H1 (cell line): ENCODE measurements at regions not wholly inside any gene's neighbourhood (a gene's known extent, or its start where the extent isn't known, plus 50 kb on each side); places are given as distances from the start of the nearest gene placed in this dataset.

ENCODE experiments used
- CTCF ChIA-PET: fragments of 300-600 bp; sonication (Branson Sonifier 250); formaldehyde crosslinking; loops from one replicate; lab custom pipeline; 2021; ENCODE audit not compliant: partially characterized antibody; lab: Charles Lee
- POLR2A ChIA-PET: fragments of 300-600 bp; sonication (Branson Sonifier 250); formaldehyde crosslinking; loops from one replicate; lab custom pipeline; 2021; ENCODE audit warnings: inconsistent platforms; ENCODE audit not compliant: partially characterized antibody; lab: Charles Lee
- DNase-seq, 2 experiments: peaks; one replicate each; pipeline versions ENCODE4 v3.0.0 to v3.0.0-alpha.2; 2010 to 2022; ENCODE audit warnings: low spot score in 2 of 2, low read depth in 1 of 2, mixed read lengths in 1 of 2
- FAIRE-seq: peaks from 2 replicates; lab custom pipeline; 2011; peaks lifted over from hg19 to GRCh38; lab: Jason Lieb, UNC
- H2AFZ ChIP-seq: 2 replicates; pipeline ENCODE4 v1.8.1; 2012; ENCODE audit warnings: low read length, inconsistent platforms
- H2AK5ac ChIP-seq: 2 replicates; pipeline ENCODE4 v1.6.1; 2013; ENCODE audit warnings: low read depth, low read length
- H2BK120ac ChIP-seq: replicated peaks from 2 replicates; pipeline ENCODE3; 2013; ENCODE audit warnings: low read depth, low read length, inconsistent platforms
- H2BK12ac ChIP-seq: 2 replicates; pipeline ENCODE4 v1.6.1; 2013; ENCODE audit warnings: low read depth, low read length
- H2BK15ac ChIP-seq: 2 replicates; pipeline ENCODE4 v1.6.1; 2013; ENCODE audit warnings: low read length
- H2BK20ac ChIP-seq: 2 replicates; pipeline ENCODE4 v1.6.1; 2013; ENCODE audit warnings: low read length
- H2BK5ac ChIP-seq: 2 replicates; pipeline ENCODE4 v1.6.1; 2013; ENCODE audit warnings: low read depth, low read length
- H3K14ac ChIP-seq: 2 replicates; pipeline ENCODE4 v1.6.1; 2013; ENCODE audit warnings: inconsistent platforms; ENCODE audit not compliant: insufficient read length
- H3K18ac ChIP-seq: 2 replicates; pipeline ENCODE4 v1.6.1; 2013; ENCODE audit warnings: low read length; ENCODE audit errors: extremely low read depth
- H3K23ac ChIP-seq: 2 replicates; pipeline ENCODE4 v1.6.1; 2013; ENCODE audit warnings: inconsistent platforms; ENCODE audit not compliant: insufficient read length
- H3K23me2 ChIP-seq: 2 replicates; pipeline ENCODE4 v1.6.1; 2013; ENCODE audit warnings: low read depth, low read length
- H3K27ac ChIP-seq: 2 replicates; pipeline ENCODE4 v1.6.1; 2011; ENCODE audit warnings: low read depth, low read length, inconsistent platforms
- H3K27me3 ChIP-seq, 4 experiments: replicated peaks in 1 of 4; 1 replicate in 1 of 4; 2 replicates in 3 of 4; pipeline versions ENCODE4 v1.6.1 to v1.8.1; 2011 to 2013; ENCODE audit warnings: low read length in 3 of 4, mild to moderate bottlenecking in 3 of 4, inconsistent platforms in 2 of 4, mixed read lengths in 2 of 4, moderate library complexity in 1 of 4; ENCODE audit not compliant: control insufficient read depth in 3 of 4, insufficient read depth in 3 of 4; ENCODE audit errors: extremely low read depth in 1 of 4
- H3K36me3 ChIP-seq, 4 experiments: 2 replicates each; pipeline versions ENCODE4 v1.6.1 to v1.8.1; 2011 to 2013; ENCODE audit warnings: mild to moderate bottlenecking in 4 of 4, low read length in 3 of 4, moderate library complexity in 2 of 4, control low read depth in 1 of 4, inconsistent platforms in 1 of 4; ENCODE audit not compliant: insufficient read depth in 4 of 4, control insufficient read depth in 2 of 4
- H3K4ac ChIP-seq: replicated peaks from 2 replicates; pipeline ENCODE3; 2013; ENCODE audit warnings: low read length, low read depth, mixed read lengths, inconsistent platforms; ENCODE audit not compliant: insufficient read length
- H3K4me1 ChIP-seq, 4 experiments: replicated peaks in 1 of 4; 1 replicate in 1 of 4; 2 replicates in 3 of 4; pipeline versions ENCODE4 v1.6.1 to v1.8.1; 2011 to 2013; ENCODE audit warnings: low read length in 3 of 4, inconsistent platforms in 2 of 4, mixed read lengths in 1 of 4; ENCODE audit not compliant: insufficient read depth in 4 of 4, control insufficient read depth in 3 of 4
- H3K4me2 ChIP-seq, 2 experiments: 2 replicates each; pipeline versions ENCODE4 v1.6.1 to v1.8.1; 2011 to 2013; ENCODE audit warnings: low read depth in 2 of 2, low read length in 2 of 2, control low read depth in 1 of 2, inconsistent platforms in 1 of 2, mild to moderate bottlenecking in 1 of 2; ENCODE audit not compliant: insufficient read depth in 1 of 2
- H3K4me3 ChIP-seq, 4 experiments: fragments of 200-600, 300-600 bp in 1 of 4; sonication (generic), shearing (Covaris generic), sonication (Bioruptor Twin) in 1 of 4; 2 replicates each; pipeline versions ENCODE4 v1.5.1 to v1.8.1; 2011 to 2016; ENCODE audit warnings: low read length in 4 of 4, low read depth in 3 of 4, control low read depth in 2 of 4, inconsistent platforms in 2 of 4, mild to moderate bottlenecking in 2 of 4, mixed read lengths in 1 of 4, moderate library complexity in 1 of 4; ENCODE audit not compliant: insufficient read depth in 2 of 4; ENCODE audit errors: extremely low read depth in 1 of 4
- H3K56ac ChIP-seq: replicated peaks from 2 replicates; pipeline ENCODE3; 2013; ENCODE audit warnings: low read depth, mild to moderate bottlenecking, mixed read lengths, low read length, inconsistent platforms; ENCODE audit not compliant: insufficient read length
- H3K79me1 ChIP-seq: 2 replicates; pipeline ENCODE4 v1.6.1; 2013; ENCODE audit warnings: low read depth, low read length, control low read depth
- H3K79me2 ChIP-seq, 2 experiments: 2 replicates each; pipeline versions ENCODE4 v1.6.1 to v1.8.1; 2012 to 2013; ENCODE audit warnings: low read length in 2 of 2, mild to moderate bottlenecking in 2 of 2, inconsistent platforms in 1 of 2; ENCODE audit not compliant: insufficient read depth in 2 of 2, control insufficient read depth in 1 of 2
- H3K9ac ChIP-seq, 4 experiments: replicated peaks in 1 of 4; 1 replicate in 1 of 4; 2 replicates in 3 of 4; pipeline versions ENCODE4 v1.6.1 to v1.8.1; 2011 to 2013; ENCODE audit warnings: low read depth in 3 of 4, low read length in 3 of 4, control low read depth in 2 of 4, mild to moderate bottlenecking in 2 of 4, moderate library complexity in 2 of 4, inconsistent platforms in 1 of 4; ENCODE audit errors: extremely low read depth in 1 of 4
- H3K9me3 ChIP-seq, 2 experiments: 2 replicates each; pipeline versions ENCODE4 v1.6.1 to v1.8.1; 2012 to 2013; ENCODE audit warnings: mild to moderate bottlenecking in 2 of 2, moderate library complexity in 2 of 2, control low read depth in 1 of 2, inconsistent platforms in 1 of 2, low read depth in 1 of 2, low read length in 1 of 2, mixed read lengths in 1 of 2; ENCODE audit not compliant: insufficient read depth in 2 of 2
- H4K20me1 ChIP-seq, 2 experiments: replicated peaks in 1 of 2; 2 replicates each; pipeline versions ENCODE3 to v1.8.1; 2011 to 2013; ENCODE audit warnings: inconsistent platforms in 2 of 2, low read length in 2 of 2, mild to moderate bottlenecking in 1 of 2; ENCODE audit not compliant: insufficient read depth in 2 of 2, control insufficient read depth in 1 of 2
- H4K5ac ChIP-seq: 2 replicates; pipeline ENCODE4 v1.6.1; 2013; ENCODE audit warnings: low read length, low read depth, mixed read lengths, inconsistent platforms; ENCODE audit not compliant: insufficient read length
- H4K8ac ChIP-seq: 2 replicates; pipeline ENCODE4 v1.8.0; 2013; ENCODE audit warnings: mild to moderate bottlenecking, moderate library complexity, low read length, inconsistent platforms; ENCODE audit not compliant: insufficient read depth; ENCODE audit errors: extremely low read depth
- H4K91ac ChIP-seq: replicated peaks from 2 replicates; pipeline ENCODE3; 2013; ENCODE audit warnings: low read length, mixed read lengths, inconsistent platforms; ENCODE audit not compliant: insufficient read length
- CTCF ChIP-seq, 3 experiments: IDR thresholded peaks; 1 replicate in 2 of 3; 2 replicates in 1 of 3; pipeline versions ENCODE4 v1.5.1 to v1.6.1; 2011; ENCODE audit warnings: low read length in 3 of 3, mild to moderate bottlenecking in 3 of 3, inconsistent platforms in 2 of 3, low read depth in 1 of 3, moderate library complexity in 1 of 3; ENCODE audit not compliant: insufficient read depth in 1 of 3; ENCODE audit errors: control extremely low read depth in 1 of 3
- EP300 ChIP-seq, 2 experiments: IDR thresholded peaks; 1 replicate in 1 of 2; 2 replicates in 1 of 2; pipeline ENCODE4 v1.6.1; 2011 to 2012; ENCODE audit warnings: low read depth in 2 of 2, low read length in 2 of 2, mild to moderate bottlenecking in 2 of 2, borderline replicate concordance in 1 of 2, inconsistent platforms in 1 of 2, moderate library complexity in 1 of 2
- HDAC2 ChIP-seq, 2 experiments: fragments of 300-600 bp in 1 of 2; sonication (generic) in 1 of 2; IDR thresholded peaks; 2 replicates each; pipeline ENCODE4 v1.6.1; 2011 to 2012; ENCODE audit warnings: low read depth in 2 of 2, low read length in 2 of 2, mild to moderate bottlenecking in 2 of 2, moderate library complexity in 2 of 2, borderline replicate concordance in 1 of 2, inconsistent platforms in 1 of 2
- MAFK ChIP-seq: IDR thresholded peaks from 2 replicates; pipeline ENCODE4 v1.6.1; 2012; ENCODE audit warnings: low read depth, mild to moderate bottlenecking, improper control_type of control experiment, low read length
- POLR2AphosphoS5 ChIP-seq: IDR thresholded peaks from 2 replicates; pipeline ENCODE4 v1.6.1; 2011; ENCODE audit warnings: low read depth, low read length
- RAD21 ChIP-seq, 2 experiments: IDR thresholded peaks in 1 of 2; conservative IDR thresholded peaks in 1 of 2; 2 replicates each; pipeline ENCODE4 v1.6.1; 2011; ENCODE audit warnings: low read depth in 2 of 2, low read length in 2 of 2, improper control_type of control experiment in 1 of 2, inconsistent platforms in 1 of 2, mild to moderate bottlenecking in 1 of 2, moderate library complexity in 1 of 2
- TBP ChIP-seq: IDR thresholded peaks from 2 replicates; pipeline ENCODE4 v1.6.1; 2011; ENCODE audit warnings: low read depth, low read length, improper control_type of control experiment
- TEAD4 ChIP-seq: IDR thresholded peaks from 2 replicates; pipeline ENCODE4 v1.6.1; 2012; ENCODE audit warnings: low read depth, low read length, inconsistent platforms, mixed read lengths
- YY1 ChIP-seq: IDR thresholded peaks from 2 replicates; pipeline ENCODE4 v1.6.1; 2011; ENCODE audit warnings: low read depth, mild to moderate bottlenecking, low read length
- WGBS, 2 experiments: shearing (Covaris generic) in 1 of 2; methylation state at CpG; one replicate each; pipeline versions ENCODE4 v1.1.6 to v1.1.7; 2013 to 2015; ENCODE audit warnings: low lambda C conversion rate in 2 of 2, mixed read lengths in 2 of 2, inconsistent platforms in 1 of 2, low coverage in 1 of 2, missing lambda C conversion rate in 1 of 2; ENCODE audit not compliant: insufficient replicate concordance in 2 of 2, insufficient coverage in 1 of 2, insufficient read length in 1 of 2; ENCODE audit errors: extremely low coverage in 1 of 2, missing lambda C conversion rate in 1 of 2; 5-methylcytosine and 5-hydroxymethylcytosine counted together

- H2AFZ ChIP-seq, result peak overlapping the region; percentile 81
- no peaks in the 10 kb centered on the region; the same call in 1 of the 2 replicates for H3K23me2 ChIP-seq
- no peak overlapping the region for H2BK20ac ChIP-seq
- no peak overlapping the region for H3K27ac ChIP-seq
- H4K20me1 ChIP-seq, result no peaks in the 10 kb centered on the region
- no peak overlapping the region for H3K14ac ChIP-seq
- no peak overlapping the region; the same call in 1 of the 2 replicates for H2BK12ac ChIP-seq
- no peaks in the 10 kb centered on the region; a peak in 1 of 4 replicates for H3K9me3 ChIP-seq
- H3K9ac ChIP-seq, result no peak overlapping the region
- H4K8ac ChIP-seq, result no peak overlapping the region
- no peak overlapping the region for H3K23ac ChIP-seq
- no peak overlapping the region for H3K4ac ChIP-seq
- H3K4me1 ChIP-seq, result no peaks in the 10 kb centered on the region; a peak in 1 of 7 replicates
- peak in 1 of 2 experiments; percentile 2 for DNase-seq
- no peak overlapping the region for H3K4me2 ChIP-seq
- H2BK5ac ChIP-seq, result no peak overlapping the region
- 83% methylated on average over 10 of the region's 10 CpGs; no CpG with 5 or more reads in 1 of the 2 experiments for WGBS, 2 experiments
- H3K4me3 ChIP-seq, result no peak overlapping the region
- H3K18ac ChIP-seq, result no peak overlapping the region
- POLR2A ChIA-PET, result no interaction called here
- FAIRE-seq, result peak; percentile 58
- no peaks in the 10 kb centered on the region for H3K36me3 ChIP-seq
- no peak overlapping the region for H2BK120ac ChIP-seq
- CTCF ChIA-PET, result interaction anchor here (0.8 to 2.2 kb wide), 19 partner anchors 8 to 379 kb away, joined by 3 to 9 read pairs (median 3); no protein-coding TSS in a partner anchor
- H2BK15ac ChIP-seq, result peak overlapping the region; percentile 72; the same call in 1 of the 2 replicates
- 0 out of 2 replicates have a peak overlapping the region, but pooled peaks have one; percentile 27 for H2AK5ac ChIP-seq
- H3K79me2 ChIP-seq, result no peaks in the 10 kb centered on the region
- no peak overlapping the region for H3K56ac ChIP-seq
- no peak overlapping the region for H4K91ac ChIP-seq
- H4K5ac ChIP-seq, result no peak overlapping the region
- H3K79me1 ChIP-seq, result no peaks in the 10 kb centered on the region
- no peaks in the 10 kb centered on the region for H3K27me3 ChIP-seq
- TF ChIP-seq EP300 (IDR thresholded peaks at IDR 0.05; ENCODE audit: borderline replicate concordance in 1 of 2, low read depth in 2 of 2, low read length in 2 of 2) (no peak), TEAD4 (0 out of 2 replicates have a peak, but pooled peaks have one; percentile 24), RAD21 (IDR thresholded peaks at IDR 0.05 in 1 of 2, conservative IDR thresholded peaks at IDR 0.05 in 1 of 2; ENCODE audit: low read depth in 2 of 2, low read length in 2 of 2) (peak; percentile 70 to 73), MAFK (no peak), TBP (no peak), HDAC2 (IDR thresholded peaks at IDR 0.05; ENCODE audit: borderline replicate concordance in 1 of 2, low read depth in 2 of 2, low read length in 2 of 2) (no peak), YY1 (peak; percentile 17; the same call in 1 of the 2 replicates), POLR2AphosphoS5 (no peak), CTCF (IDR thresholded peaks at IDR 0.05; ENCODE audit: control extremely low read depth in 1 of 3, insufficient read depth in 1 of 3, low read depth in 1 of 3, low read length in 3 of 3) (peak; percentile 56 to 73 (median 61))
Measured at GRCh38 chr1:115506924-115507589, 134.7 kb upstream of the VANGL1 start.
